HCT116 (cell line): ENCODE measurements at regions not wholly inside any gene's neighbourhood (a gene's known extent, or its start where the extent isn't known, plus 50 kb on each side); places are given as distances from the start of the nearest gene placed in this dataset.

Experiments used
- ATAC-seq: fragments of 200-7000 bp; cut with Tn5 transposase; 2 replicates; pipeline ENCODE4 v1.9.1; 2020; ENCODE audit warnings: mild to moderate bottlenecking, moderate library complexity
- BruUV-seq: library from RNA; stranded (reverse); fragments of 400-500 nt; replicated peaks from 2 replicates; lab custom pipeline; 2021; lab: Mats Ljungman, UMichigan
- CTCF ChIA-PET: fragments of 300-600 bp; sonication (Branson Sonifier 250); formaldehyde crosslinking; loops from one replicate; lab custom pipeline; 2021; ENCODE audit warnings: antibody characterized with exemption; lab: Charles Lee
- POLR2A ChIA-PET: fragments of 300-600, 350-600 bp; sonication (Branson Sonifier 250); formaldehyde crosslinking; loops from one replicate; lab custom pipeline; 2021; ENCODE audit warnings: antibody characterized with exemption; lab: Charles Lee
- RAD21 ChIA-PET, 2 experiments: fragments of 300-600 bp; sonication (Branson Sonifier 250); formaldehyde crosslinking; loops; one replicate each; lab custom pipeline; 2023; ENCODE audit warnings: low total read pairs in 2 of 2; ENCODE audit not compliant: uncharacterized antibody in 2 of 2, unreplicated experiment in 2 of 2, low non-redundant PET in 1 of 2; lab: Charles Lee
- DNase-seq: peaks from one replicate; pipeline ENCODE4 v3.0.0-alpha.2; 2010; ENCODE audit warnings: low read depth, low spot score
- H2AFZ ChIP-seq: fragments of 200-600 bp; shearing (Covaris generic), sonication (generic); 2 replicates; pipeline ENCODE4 v1.6.1; 2017; ENCODE audit warnings: low read depth, mixed run types, mixed read lengths, antibody characterized with exemption, low read length; ENCODE audit not compliant: poor library complexity, severe bottlenecking
- H3K27ac ChIP-seq: 2 replicates; pipeline ENCODE4 v1.5.1; 2012; ENCODE audit warnings: low read depth, low read length
- H3K27me3 ChIP-seq: fragments of 200-600 bp; sonication (generic); 2 replicates; pipeline ENCODE4 v1.6.1; 2016; ENCODE audit warnings: mixed run types, low read length, mixed read lengths; ENCODE audit not compliant: insufficient read depth
- H3K36me3 ChIP-seq, 2 experiments: fragments of 200-500 bp in 1 of 2; fragments of 200-600 bp in 1 of 2; sonication (Bioruptor generic) in 1 of 2; sonication (generic) in 1 of 2; 2 replicates each; pipeline versions ENCODE4 v1.5.1 to v1.6.1; 2014 to 2016; ENCODE audit warnings: low read length in 2 of 2, inconsistent platforms in 1 of 2, mixed read lengths in 1 of 2, mixed run types in 1 of 2; ENCODE audit not compliant: insufficient read depth in 2 of 2, control insufficient read depth in 1 of 2
- H3K4me1 ChIP-seq, 2 experiments: fragments of 200-600 bp in 1 of 2; sonication (generic) in 1 of 2; 2 replicates each; pipeline versions ENCODE4 v1.5.1 to v1.6.1; 2012 to 2017; ENCODE audit warnings: low read length in 2 of 2, inconsistent platforms in 1 of 2, mild to moderate bottlenecking in 1 of 2, mixed read lengths in 1 of 2, mixed run types in 1 of 2, moderate library complexity in 1 of 2; ENCODE audit not compliant: insufficient read depth in 2 of 2, control insufficient read depth in 1 of 2
- H3K4me2 ChIP-seq: fragments of 200-600 bp; sonication (generic); 2 replicates; pipeline ENCODE4 v1.6.1; 2017; ENCODE audit warnings: mixed run types, low read length, mixed read lengths
- H3K4me3 ChIP-seq, 2 experiments: fragments of 200-600 bp in 1 of 2; sonication (generic) in 1 of 2; replicated peaks in 1 of 2; 2 replicates each; pipeline ENCODE4 v1.5.1; 2011 to 2016; ENCODE audit warnings: low read length in 2 of 2, control low read depth in 1 of 2, low read depth in 1 of 2, mild to moderate bottlenecking in 1 of 2, mixed read lengths in 1 of 2, mixed run types in 1 of 2
- H3K79me2 ChIP-seq: fragments of 200-600 bp; sonication (generic); 2 replicates; pipeline ENCODE4 v1.6.1; 2017; ENCODE audit warnings: mild to moderate bottlenecking, mixed run types, low read length, moderate library complexity, mixed read lengths; ENCODE audit not compliant: insufficient read depth
- H3K9ac ChIP-seq: fragments of 200-600 bp; sonication (generic); 2 replicates; pipeline ENCODE4 v1.6.1; 2016; ENCODE audit warnings: low read length, mixed read lengths
- H3K9me2 ChIP-seq: fragments of 200-600 bp; sonication (generic), shearing (Covaris generic); 2 replicates; pipeline ENCODE4 v1.6.1; 2017; ENCODE audit warnings: mixed run types, mild to moderate bottlenecking, moderate library complexity; ENCODE audit not compliant: insufficient read depth
- H3K9me3 ChIP-seq, 2 experiments: fragments of 200-500 bp in 1 of 2; fragments of 200-600 bp in 1 of 2; sonication (Bioruptor generic) in 1 of 2; sonication (generic) in 1 of 2; 2 replicates each; pipeline ENCODE4 v1.6.1; 2014 to 2017; ENCODE audit warnings: low read length in 2 of 2, mixed read lengths in 2 of 2, inconsistent platforms in 1 of 2, low read depth in 1 of 2, mild to moderate bottlenecking in 1 of 2, mixed run types in 1 of 2, moderate library complexity in 1 of 2; ENCODE audit not compliant: control insufficient read depth in 1 of 2, insufficient read depth in 1 of 2
- H4K20me1 ChIP-seq: fragments of 200-600 bp; sonication (generic), shearing (Covaris generic); 2 replicates; pipeline ENCODE4 v1.6.1; 2017; ENCODE audit warnings: mixed run types, mild to moderate bottlenecking, moderate library complexity; ENCODE audit not compliant: insufficient read depth
- ATF3 ChIP-seq: IDR thresholded peaks from 2 replicates; pipeline ENCODE4 v1.6.1; 2012
- CBX3 ChIP-seq: IDR thresholded peaks from 2 replicates; pipeline ENCODE4 v1.6.1; 2012; ENCODE audit warnings: low read depth
- CEBPB ChIP-seq: IDR thresholded peaks from 2 replicates; pipeline ENCODE4 v1.6.1; 2012; ENCODE audit warnings: low read depth
- CTCF ChIP-seq, 3 experiments: fragments of 200-600 bp in 1 of 3; sonication (generic) in 1 of 3; IDR thresholded peaks in 2 of 3; conservative IDR thresholded peaks in 1 of 3; 2 replicates each; pipeline ENCODE4 v1.5.1; 2012 to 2017; ENCODE audit warnings: low read depth in 2 of 3, low read length in 2 of 3, antibody characterized with exemption in 1 of 3, borderline replicate concordance in 1 of 3, control low read depth in 1 of 3, mild to moderate bottlenecking in 1 of 3, mixed read lengths in 1 of 3, mixed run types in 1 of 3, moderate library complexity in 1 of 3; ENCODE audit not compliant: insufficient read depth in 1 of 3
- JUND ChIP-seq: IDR thresholded peaks from 2 replicates; pipeline ENCODE4 v1.6.1; 2012
- MAX ChIP-seq: IDR thresholded peaks from 2 replicates; pipeline ENCODE4 v1.6.1; 2012
- RAD21 ChIP-seq: IDR thresholded peaks from 2 replicates; pipeline ENCODE4 v1.6.1; 2012; ENCODE audit warnings: low read depth, mild to moderate bottlenecking
- SIN3A ChIP-seq: IDR thresholded peaks from 2 replicates; pipeline ENCODE4 v1.6.1; 2012; ENCODE audit warnings: low read depth
- SP1 ChIP-seq: IDR thresholded peaks from 2 replicates; pipeline ENCODE4 v1.6.1; 2012; ENCODE audit warnings: low read depth
- SRF ChIP-seq: IDR thresholded peaks from 2 replicates; pipeline ENCODE4 v1.6.1; 2012; ENCODE audit warnings: low read depth
- TCF7L2 ChIP-seq: IDR thresholded peaks from 2 replicates; pipeline ENCODE4 v1.7.0; 2011; ENCODE audit warnings: borderline replicate concordance, inconsistent platforms; ENCODE audit not compliant: insufficient read depth, insufficient read length; ENCODE audit errors: extremely low read depth
- YY1 ChIP-seq: IDR thresholded peaks from 2 replicates; pipeline ENCODE4 v1.6.1; 2011; ENCODE audit warnings: low read length, low read depth, moderate library complexity, mild to moderate bottlenecking; ENCODE audit not compliant: insufficient replicate concordance; ENCODE audit errors: extremely low read depth
- ZNF274 ChIP-seq: fragments of 200-500 bp; sonication (Bioruptor generic); IDR thresholded peaks from 2 replicates; pipeline ENCODE4 v1.6.1; 2014; ENCODE audit warnings: mild to moderate bottlenecking, low read depth, low read length, inconsistent platforms
- intact Hi-C: fragments of 100-400 bp; cut with micrococcal nuclease; formaldehyde crosslinking; loops from 2 replicates; pipeline ENCODE4 v1.10.0; 2022

GRCh38 chr6:128731249-128732165, 151.4 kb upstream of the LAMA2 start:
- peak; percentile 88 for TF ChIP-seq RAD21
- no peak for TF ChIP-seq ATF3
- no peak for TF ChIP-seq MAX
- TF ChIP-seq CEBPB = no peak
- TF ChIP-seq YY1 = no peak
- no peak for TF ChIP-seq JUND
- peak; percentile 55 to 74 (median 67) for TF ChIP-seq CTCF (IDR thresholded peaks at IDR 0.05 in 2 of 3, conservative IDR thresholded peaks at IDR 0.05 in 1 of 3; ENCODE audit: borderline replicate concordance in 1 of 3, insufficient read depth in 1 of 3, low read depth in 2 of 3, low read length in 2 of 3)
- no peak for TF ChIP-seq SRF
- no peak for TF ChIP-seq SIN3A
- no peak for TF ChIP-seq SP1
- no peak for TF ChIP-seq CBX3
- TF ChIP-seq TCF7L2 = no peak
- no peak for TF ChIP-seq ZNF274
- TF ChIP-seq, all 23 proteins: peak for 2
- H3K4me3 ChIP-seq = no peak overlapping the region
- H3K27ac ChIP-seq = no peak overlapping the region
- H3K9ac ChIP-seq = no peak overlapping the region
- intact Hi-C loops = loop anchor here (1.0 to 10.0 kb wide), 3 partner anchors 843 to 1125 kb away; no protein-coding TSS in a partner anchor
- H2AFZ ChIP-seq = peak overlapping the region; percentile 16
- ATAC-seq (peak; percentile 88), DNase-seq (peak; percentile 40)
- H3K9me2 ChIP-seq = no peaks in the 10 kb centered on the region
- no peaks in the 10 kb centered on the region for H3K27me3 ChIP-seq
- ChIA-PET CTCF (interaction anchor here (0.6 to 2.0 kb wide), 13 partner anchors 12 to 1125 kb away, joined by 3 to 21 read pairs (median 4); partner anchors contain the start of gene PTPRK), RAD21 (interaction anchor here (1.1 kb wide), 2 partner anchors 876 to 994 kb away, joined by 4 to 7 read pairs; no protein-coding TSS in a partner anchor), POLR2A (interaction anchor here (1.0 kb wide), 1 partner anchor 521 kb away, joined by 3 read pairs; no protein-coding TSS in a partner anchor)
- H3K36me3 ChIP-seq = no peaks in the 10 kb centered on the region
- H3K4me1 ChIP-seq = no peaks in the 10 kb centered on the region
- BruUV-seq = no TSS peak
- no peak overlapping the region for H3K4me2 ChIP-seq
- no peaks in the 10 kb centered on the region for H3K79me2 ChIP-seq
- H4K20me1 ChIP-seq = no peaks in the 10 kb centered on the region
- no peaks in the 10 kb centered on the region for H3K9me3 ChIP-seq
